H1 (cell line): ENCODE measurements at regions not wholly inside any gene's neighbourhood (a gene's known extent, or its start where the extent isn't known, plus 50 kb on each side); places are given as distances from the start of the nearest gene placed in this dataset.

Experiments
- CTCF ChIA-PET: fragments of 300-600 bp; sonication (Branson Sonifier 250); formaldehyde crosslinking; loops from one replicate; lab custom pipeline; 2021; ENCODE audit not compliant: partially characterized antibody; lab: Charles Lee
- POLR2A ChIA-PET: fragments of 300-600 bp; sonication (Branson Sonifier 250); formaldehyde crosslinking; loops from one replicate; lab custom pipeline; 2021; ENCODE audit warnings: inconsistent platforms; ENCODE audit not compliant: partially characterized antibody; lab: Charles Lee
- DNase-seq, 2 experiments: peaks; one replicate each; pipeline versions ENCODE4 v3.0.0 to v3.0.0-alpha.2; 2010 to 2022; ENCODE audit warnings: low spot score in 2 of 2, low read depth in 1 of 2, mixed read lengths in 1 of 2
- FAIRE-seq: peaks from 2 replicates; lab custom pipeline; 2011; peaks lifted over from hg19 to GRCh38; lab: Jason Lieb, UNC
- H2AFZ ChIP-seq: 2 replicates; pipeline ENCODE4 v1.8.1; 2012; ENCODE audit warnings: low read length, inconsistent platforms
- H2AK5ac ChIP-seq: 2 replicates; pipeline ENCODE4 v1.6.1; 2013; ENCODE audit warnings: low read depth, low read length
- H2BK120ac ChIP-seq: replicated peaks from 2 replicates; pipeline ENCODE3; 2013; ENCODE audit warnings: low read depth, low read length, inconsistent platforms
- H2BK12ac ChIP-seq: 2 replicates; pipeline ENCODE4 v1.6.1; 2013; ENCODE audit warnings: low read depth, low read length
- H2BK15ac ChIP-seq: 2 replicates; pipeline ENCODE4 v1.6.1; 2013; ENCODE audit warnings: low read length
- H2BK20ac ChIP-seq: 2 replicates; pipeline ENCODE4 v1.6.1; 2013; ENCODE audit warnings: low read length
- H2BK5ac ChIP-seq: 2 replicates; pipeline ENCODE4 v1.6.1; 2013; ENCODE audit warnings: low read depth, low read length
- H3K14ac ChIP-seq: 2 replicates; pipeline ENCODE4 v1.6.1; 2013; ENCODE audit warnings: inconsistent platforms; ENCODE audit not compliant: insufficient read length
- H3K18ac ChIP-seq: 2 replicates; pipeline ENCODE4 v1.6.1; 2013; ENCODE audit warnings: low read length; ENCODE audit errors: extremely low read depth
- H3K23ac ChIP-seq: 2 replicates; pipeline ENCODE4 v1.6.1; 2013; ENCODE audit warnings: inconsistent platforms; ENCODE audit not compliant: insufficient read length
- H3K23me2 ChIP-seq: 2 replicates; pipeline ENCODE4 v1.6.1; 2013; ENCODE audit warnings: low read depth, low read length
- H3K27ac ChIP-seq: 2 replicates; pipeline ENCODE4 v1.6.1; 2011; ENCODE audit warnings: low read depth, low read length, inconsistent platforms
- H3K27me3 ChIP-seq, 4 experiments: replicated peaks in 1 of 4; 1 replicate in 1 of 4; 2 replicates in 3 of 4; pipeline versions ENCODE4 v1.6.1 to v1.8.1; 2011 to 2013; ENCODE audit warnings: low read length in 3 of 4, mild to moderate bottlenecking in 3 of 4, inconsistent platforms in 2 of 4, mixed read lengths in 2 of 4, moderate library complexity in 1 of 4; ENCODE audit not compliant: control insufficient read depth in 3 of 4, insufficient read depth in 3 of 4; ENCODE audit errors: extremely low read depth in 1 of 4
- H3K36me3 ChIP-seq, 4 experiments: 2 replicates each; pipeline versions ENCODE4 v1.6.1 to v1.8.1; 2011 to 2013; ENCODE audit warnings: mild to moderate bottlenecking in 4 of 4, low read length in 3 of 4, moderate library complexity in 2 of 4, control low read depth in 1 of 4, inconsistent platforms in 1 of 4; ENCODE audit not compliant: insufficient read depth in 4 of 4, control insufficient read depth in 2 of 4
- H3K4ac ChIP-seq: replicated peaks from 2 replicates; pipeline ENCODE3; 2013; ENCODE audit warnings: low read length, low read depth, mixed read lengths, inconsistent platforms; ENCODE audit not compliant: insufficient read length
- H3K4me1 ChIP-seq, 4 experiments: replicated peaks in 1 of 4; 1 replicate in 1 of 4; 2 replicates in 3 of 4; pipeline versions ENCODE4 v1.6.1 to v1.8.1; 2011 to 2013; ENCODE audit warnings: low read length in 3 of 4, inconsistent platforms in 2 of 4, mixed read lengths in 1 of 4; ENCODE audit not compliant: insufficient read depth in 4 of 4, control insufficient read depth in 3 of 4
- H3K4me2 ChIP-seq, 2 experiments: 2 replicates each; pipeline versions ENCODE4 v1.6.1 to v1.8.1; 2011 to 2013; ENCODE audit warnings: low read depth in 2 of 2, low read length in 2 of 2, control low read depth in 1 of 2, inconsistent platforms in 1 of 2, mild to moderate bottlenecking in 1 of 2; ENCODE audit not compliant: insufficient read depth in 1 of 2
- H3K4me3 ChIP-seq, 4 experiments: fragments of 200-600, 300-600 bp in 1 of 4; sonication (generic), shearing (Covaris generic), sonication (Bioruptor Twin) in 1 of 4; 2 replicates each; pipeline versions ENCODE4 v1.5.1 to v1.8.1; 2011 to 2016; ENCODE audit warnings: low read length in 4 of 4, low read depth in 3 of 4, control low read depth in 2 of 4, inconsistent platforms in 2 of 4, mild to moderate bottlenecking in 2 of 4, mixed read lengths in 1 of 4, moderate library complexity in 1 of 4; ENCODE audit not compliant: insufficient read depth in 2 of 4; ENCODE audit errors: extremely low read depth in 1 of 4
- H3K56ac ChIP-seq: replicated peaks from 2 replicates; pipeline ENCODE3; 2013; ENCODE audit warnings: low read depth, mild to moderate bottlenecking, mixed read lengths, low read length, inconsistent platforms; ENCODE audit not compliant: insufficient read length
- H3K79me1 ChIP-seq: 2 replicates; pipeline ENCODE4 v1.6.1; 2013; ENCODE audit warnings: low read depth, low read length, control low read depth
- H3K79me2 ChIP-seq, 2 experiments: 2 replicates each; pipeline versions ENCODE4 v1.6.1 to v1.8.1; 2012 to 2013; ENCODE audit warnings: low read length in 2 of 2, mild to moderate bottlenecking in 2 of 2, inconsistent platforms in 1 of 2; ENCODE audit not compliant: insufficient read depth in 2 of 2, control insufficient read depth in 1 of 2
- H3K9ac ChIP-seq, 4 experiments: replicated peaks in 1 of 4; 1 replicate in 1 of 4; 2 replicates in 3 of 4; pipeline versions ENCODE4 v1.6.1 to v1.8.1; 2011 to 2013; ENCODE audit warnings: low read depth in 3 of 4, low read length in 3 of 4, control low read depth in 2 of 4, mild to moderate bottlenecking in 2 of 4, moderate library complexity in 2 of 4, inconsistent platforms in 1 of 4; ENCODE audit errors: extremely low read depth in 1 of 4
- H3K9me3 ChIP-seq, 2 experiments: 2 replicates each; pipeline versions ENCODE4 v1.6.1 to v1.8.1; 2012 to 2013; ENCODE audit warnings: mild to moderate bottlenecking in 2 of 2, moderate library complexity in 2 of 2, control low read depth in 1 of 2, inconsistent platforms in 1 of 2, low read depth in 1 of 2, low read length in 1 of 2, mixed read lengths in 1 of 2; ENCODE audit not compliant: insufficient read depth in 2 of 2
- H4K20me1 ChIP-seq, 2 experiments: replicated peaks in 1 of 2; 2 replicates each; pipeline versions ENCODE3 to v1.8.1; 2011 to 2013; ENCODE audit warnings: inconsistent platforms in 2 of 2, low read length in 2 of 2, mild to moderate bottlenecking in 1 of 2; ENCODE audit not compliant: insufficient read depth in 2 of 2, control insufficient read depth in 1 of 2
- H4K5ac ChIP-seq: 2 replicates; pipeline ENCODE4 v1.6.1; 2013; ENCODE audit warnings: low read length, low read depth, mixed read lengths, inconsistent platforms; ENCODE audit not compliant: insufficient read length
- H4K8ac ChIP-seq: 2 replicates; pipeline ENCODE4 v1.8.0; 2013; ENCODE audit warnings: mild to moderate bottlenecking, moderate library complexity, low read length, inconsistent platforms; ENCODE audit not compliant: insufficient read depth; ENCODE audit errors: extremely low read depth
- H4K91ac ChIP-seq: replicated peaks from 2 replicates; pipeline ENCODE3; 2013; ENCODE audit warnings: low read length, mixed read lengths, inconsistent platforms; ENCODE audit not compliant: insufficient read length
- CBX5 ChIP-seq: fragments of 300-800, 300-1000 bp; sonication (generic); IDR thresholded peaks from 2 replicates; pipeline ENCODE4 v1.7.1; 2016; ENCODE audit warnings: antibody characterized with exemption, low read length, low read depth
- NANOG ChIP-seq: IDR thresholded peaks from 2 replicates; pipeline ENCODE4 v1.6.1; 2011; ENCODE audit warnings: low read length, low read depth, mild to moderate bottlenecking, inconsistent platforms; ENCODE audit not compliant: insufficient read depth, poor library complexity, severe bottlenecking
- TEAD4 ChIP-seq: IDR thresholded peaks from 2 replicates; pipeline ENCODE4 v1.6.1; 2012; ENCODE audit warnings: low read depth, low read length, inconsistent platforms, mixed read lengths
- YY1 ChIP-seq: IDR thresholded peaks from 2 replicates; pipeline ENCODE4 v1.6.1; 2011; ENCODE audit warnings: low read depth, mild to moderate bottlenecking, low read length
- WGBS, 2 experiments: shearing (Covaris generic) in 1 of 2; methylation state at CpG; one replicate each; pipeline versions ENCODE4 v1.1.6 to v1.1.7; 2013 to 2015; ENCODE audit warnings: low lambda C conversion rate in 2 of 2, mixed read lengths in 2 of 2, inconsistent platforms in 1 of 2, low coverage in 1 of 2, missing lambda C conversion rate in 1 of 2; ENCODE audit not compliant: insufficient replicate concordance in 2 of 2, insufficient coverage in 1 of 2, insufficient read length in 1 of 2; ENCODE audit errors: extremely low coverage in 1 of 2, missing lambda C conversion rate in 1 of 2; 5-methylcytosine and 5-hydroxymethylcytosine counted together

GRCh38 chr11:39462506-39462905 lies 1996.9 kb downstream of the LRRC4C start:
- no peak for DNase-seq
- Histone ChIP-seq H3K4ac (no peak overlapping the region), H4K5ac (no peak overlapping the region), H3K27me3 (no peaks in the 10 kb centered on the region), H3K23ac (no peak overlapping the region), H3K23me2 (no peaks in the 10 kb centered on the region), H3K4me3 (no peak overlapping the region), H4K8ac (no peak overlapping the region), H3K56ac (no peak overlapping the region), H3K4me2 (no peak overlapping the region), H3K18ac (no peak overlapping the region), H3K27ac (no peak overlapping the region), H2AK5ac (no peak overlapping the region), H3K14ac (no peak overlapping the region), H4K91ac (no peak overlapping the region), H4K20me1 (no peaks in the 10 kb centered on the region), H3K9ac (no peak overlapping the region), H2AFZ (no peak overlapping the region), H3K79me1 (no peaks in the 10 kb centered on the region), H2BK20ac (no peak overlapping the region), H2BK12ac (no peak overlapping the region), H3K9me3 (no peaks in the 10 kb centered on the region), H2BK120ac (no peak overlapping the region), H2BK15ac (no peak overlapping the region), H3K36me3 (no peaks in the 10 kb centered on the region), H2BK5ac (no peak overlapping the region), H3K4me1 (no peaks in the 10 kb centered on the region), H3K79me2 (no peaks in the 10 kb centered on the region)
- CTCF ChIA-PET: no interaction called here
- FAIRE-seq: no peak
- 89% methylated on average over 1 of the region's 1 CpG; no CpG with 5 or more reads in 1 of the 2 experiments for WGBS, 2 experiments
- POLR2A ChIA-PET: no interaction called here
- no peak for TF ChIP-seq YY1
- TF ChIP-seq TEAD4: no peak
- TF ChIP-seq NANOG: no peak
- TF ChIP-seq CBX5: no peak
